Testis (tissue), 2 donors: ENCODE measurements at regions not wholly inside any gene's neighbourhood (a gene's known extent, or its start where the extent isn't known, plus 50 kb on each side); places are given as distances from the start of the nearest gene placed in this dataset.

Source experiments
- DNase-seq: peaks from one replicate; pipeline ENCODE4 v3.0.0-alpha.2; 2019
- H3K27ac ChIP-seq, 2 donors: fragments of 200-600 bp; sonication (generic); one replicate each; pipeline ENCODE4 v1.5.1; 2019
- H3K27me3 ChIP-seq: fragments of 200-600 bp; sonication (generic); one replicate; pipeline ENCODE4 v1.5.1; 2019
- H3K36me3 ChIP-seq: fragments of 200-600 bp; sonication (generic); one replicate; pipeline ENCODE4 v1.5.1; 2017; ENCODE audit warnings: low read depth; ENCODE audit errors: missing control alignments
- H3K4me1 ChIP-seq: fragments of 200-600 bp; sonication (generic); one replicate; pipeline ENCODE4 v1.5.1; 2019
- H3K4me3 ChIP-seq, 2 donors: fragments of 200-600 bp; sonication (generic); one replicate each; pipeline ENCODE4 v1.5.1; 2017 to 2019
- H3K9me3 ChIP-seq: fragments of 200-600 bp; sonication (generic); one replicate; pipeline ENCODE4 v1.5.1; 2017
- POLR2A ChIP-seq: fragments of 450-650 bp; IDR thresholded peaks from one replicate; pipeline ENCODE4 v1.6.1; 2017; ENCODE audit warnings: antibody characterized with exemption, mild to moderate bottlenecking, moderate library complexity
- WGBS, 2 donors: methylation state at CpG; one replicate each; pipeline ENCODE4 v1.1.5; 2018; 5-methylcytosine and 5-hydroxymethylcytosine counted together
- intact Hi-C: fragments of 100-400 bp; cut with DNase I; formaldehyde crosslinking; loops from one replicate; pipeline ENCODE4 v1.15.1; 2023; ENCODE audit warnings: low total_unique reads
- TF ChIP-seq, protein P1 (sequence below), 3 experiments: fragments of 450-650 bp in 2 of 3; fragments of 200-600 bp in 1 of 3; sonication (generic) in 1 of 3; IDR thresholded peaks; one replicate each; pipeline ENCODE4 v1.5.1; 2016 to 2019; ENCODE audit warnings: antibody characterized with exemption in 3 of 3, mild to moderate bottlenecking in 2 of 3, moderate library complexity in 1 of 3

DNA sequence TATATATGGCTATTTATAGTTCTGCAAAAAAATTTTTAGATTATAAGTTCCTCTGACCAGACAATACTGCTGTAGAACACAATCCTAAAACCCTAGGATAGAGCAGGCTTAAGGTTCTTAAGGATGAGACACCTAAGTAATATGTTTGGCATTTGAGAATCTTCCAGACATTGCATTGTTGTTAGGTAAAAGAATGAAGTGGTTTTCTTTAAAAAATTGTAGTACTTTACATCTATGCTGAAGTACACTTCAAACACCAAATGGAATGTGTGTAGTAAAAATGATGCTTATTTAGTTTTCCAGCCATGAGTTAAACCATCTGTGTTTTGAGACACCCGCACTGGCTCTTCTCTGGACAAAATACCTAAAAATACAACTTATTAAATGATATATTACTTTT is 857.7 kb downstream of the OTOL1 start:
- WGBS, 2 donors, result 78 to 88% methylated on average over 1 of the region's 1 CpG
- intact Hi-C loops, result no loop called here
- DNase-seq, result no peak
- Histone ChIP-seq H3K36me3 (no peaks in the 10 kb centered on the region), H3K9me3 (no peaks in the 10 kb centered on the region), H3K4me3 (no peak overlapping the region), H3K27ac (no peak overlapping the region), H3K4me1 (no peaks in the 10 kb centered on the region), H3K27me3 (no peaks in the 10 kb centered on the region)
- TF ChIP-seq POLR2A, result no peak
- TF ChIP-seq, protein P1, sequence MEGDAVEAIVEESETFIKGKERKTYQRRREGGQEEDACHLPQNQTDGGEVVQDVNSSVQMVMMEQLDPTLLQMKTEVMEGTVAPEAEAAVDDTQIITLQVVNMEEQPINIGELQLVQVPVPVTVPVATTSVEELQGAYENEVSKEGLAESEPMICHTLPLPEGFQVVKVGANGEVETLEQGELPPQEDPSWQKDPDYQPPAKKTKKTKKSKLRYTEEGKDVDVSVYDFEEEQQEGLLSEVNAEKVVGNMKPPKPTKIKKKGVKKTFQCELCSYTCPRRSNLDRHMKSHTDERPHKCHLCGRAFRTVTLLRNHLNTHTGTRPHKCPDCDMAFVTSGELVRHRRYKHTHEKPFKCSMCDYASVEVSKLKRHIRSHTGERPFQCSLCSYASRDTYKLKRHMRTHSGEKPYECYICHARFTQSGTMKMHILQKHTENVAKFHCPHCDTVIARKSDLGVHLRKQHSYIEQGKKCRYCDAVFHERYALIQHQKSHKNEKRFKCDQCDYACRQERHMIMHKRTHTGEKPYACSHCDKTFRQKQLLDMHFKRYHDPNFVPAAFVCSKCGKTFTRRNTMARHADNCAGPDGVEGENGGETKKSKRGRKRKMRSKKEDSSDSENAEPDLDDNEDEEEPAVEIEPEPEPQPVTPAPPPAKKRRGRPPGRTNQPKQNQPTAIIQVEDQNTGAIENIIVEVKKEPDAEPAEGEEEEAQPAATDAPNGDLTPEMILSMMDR (IDR thresholded peaks at IDR 0.05), result no peak

DNA sequence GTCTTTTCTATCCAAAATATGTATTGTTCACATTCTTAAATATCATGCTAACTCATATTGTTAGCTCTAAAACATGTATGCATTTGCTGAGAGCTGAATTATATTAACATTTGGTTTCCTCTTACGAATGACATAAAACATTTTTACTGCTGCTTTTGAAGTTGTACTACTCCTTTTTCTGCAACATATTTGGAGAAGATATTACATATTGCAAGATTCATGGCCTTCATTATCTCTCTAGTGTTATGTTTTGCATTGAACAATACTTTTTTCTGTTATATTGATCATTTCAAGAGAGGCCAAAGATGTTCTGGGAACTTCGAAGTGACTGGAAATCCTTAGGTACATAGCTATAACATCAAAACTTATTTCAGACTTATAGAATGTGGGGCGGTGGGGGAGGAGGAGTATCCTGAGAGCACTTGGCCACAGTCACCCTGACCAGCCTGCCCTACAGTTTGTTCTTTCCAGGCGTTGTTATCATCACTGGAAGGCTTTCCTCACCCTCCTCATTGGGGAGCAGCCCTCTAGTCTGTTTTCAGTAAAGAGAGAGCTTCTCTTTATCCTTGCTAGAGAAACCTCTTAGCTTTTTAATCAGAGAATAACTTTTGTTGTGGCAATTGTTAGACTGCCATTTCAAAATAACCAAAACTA is 868.6 kb downstream of the OTOL1 start:
- DNase-seq, result no peak
- no peak overlapping the region for H3K4me3 ChIP-seq
- H3K27me3 ChIP-seq, result no peaks in the 10 kb centered on the region
- no peaks in the 10 kb centered on the region for H3K36me3 ChIP-seq
- intact Hi-C loops, result no loop called here
- WGBS, 2 donors, result 39 to 53% methylated on average over 4 of the region's 4 CpGs
- no peaks in the 10 kb centered on the region for H3K9me3 ChIP-seq
- no peaks in the 10 kb centered on the region for H3K4me1 ChIP-seq
- TF ChIP-seq POLR2A, result no peak
- TF ChIP-seq, protein P1 (IDR thresholded peaks at IDR 0.05), result no peak
- no peak overlapping the region for H3K27ac ChIP-seq

DNA sequence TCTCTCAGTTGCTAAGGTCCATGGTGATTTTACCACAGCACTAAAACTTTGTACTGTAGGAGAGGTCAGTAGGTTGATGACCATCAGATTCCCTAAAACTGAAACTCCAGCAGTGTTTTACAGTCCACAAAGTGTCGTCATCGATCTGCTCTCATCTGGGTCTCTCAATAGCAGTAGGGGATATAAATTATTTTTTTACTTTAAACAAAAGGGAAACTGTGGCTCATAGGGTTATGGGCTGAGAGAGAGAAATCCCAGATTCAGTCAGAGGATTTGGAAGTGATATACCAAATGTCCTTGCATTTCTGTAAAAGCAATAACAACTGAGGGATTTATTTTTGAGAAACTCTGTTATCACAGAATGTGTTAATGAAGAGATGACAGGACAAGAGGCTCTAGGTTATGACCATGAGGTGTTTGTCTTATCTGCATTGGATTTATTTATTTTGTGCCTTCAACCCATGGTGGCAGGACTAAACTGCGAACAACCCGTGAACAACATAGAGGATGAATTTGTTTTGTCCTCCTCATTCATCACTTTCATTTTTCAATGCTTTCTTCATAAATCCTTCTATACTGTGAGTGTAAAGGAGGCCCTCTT is 869.7 kb downstream of the OTOL1 start:
- Histone ChIP-seq H3K9me3 (no peaks in the 10 kb centered on the region), H3K4me1 (no peaks in the 10 kb centered on the region), H3K27me3 (no peaks in the 10 kb centered on the region), H3K36me3 (no peaks in the 10 kb centered on the region), H3K4me3 (no peak overlapping the region), H3K27ac (no peak overlapping the region)
- TF ChIP-seq, protein P1 (IDR thresholded peaks at IDR 0.05), result no peak
- no peak for TF ChIP-seq POLR2A
- DNase-seq, result no peak
- intact Hi-C loops, result no loop called here
- 80 to 87% methylated on average over 4 of the region's 4 CpGs for WGBS, 2 donors

DNA sequence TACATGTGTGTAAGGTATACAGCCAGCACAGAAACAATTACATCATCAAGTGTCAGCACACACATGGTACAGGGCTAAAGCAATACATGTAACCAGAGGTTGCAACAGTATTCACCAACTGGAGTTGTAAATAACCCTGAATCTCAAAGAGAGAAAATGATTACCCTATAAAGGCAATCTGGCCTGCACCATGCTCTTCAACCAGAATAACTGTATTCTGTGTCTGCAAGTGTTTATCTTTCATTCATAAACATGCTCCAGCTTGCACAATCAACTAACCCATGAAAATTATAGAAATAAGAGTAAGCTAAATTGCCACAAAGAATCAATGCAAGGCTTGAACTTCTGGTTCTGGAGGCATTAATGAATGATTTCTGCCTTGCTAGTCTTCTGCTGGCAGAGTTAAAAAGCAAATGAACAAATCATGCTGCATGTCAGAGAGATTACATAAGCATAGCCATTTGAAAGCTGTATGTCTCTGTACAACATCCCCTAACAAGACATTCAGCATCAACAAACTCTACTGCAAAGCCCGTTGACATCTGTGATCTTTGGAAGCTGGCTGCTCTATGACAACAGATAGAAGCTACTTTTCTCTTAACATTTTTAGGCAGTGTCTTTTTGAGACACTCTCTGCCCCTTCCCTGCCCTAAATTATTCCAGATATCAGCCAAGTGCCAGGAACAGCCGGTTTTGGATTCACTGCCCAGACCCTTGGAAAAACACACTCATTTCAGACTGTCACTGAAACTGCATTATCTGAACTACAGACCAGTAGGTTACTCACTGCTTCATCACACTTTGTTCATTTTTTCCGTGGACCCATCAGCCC is 871.0 kb downstream of the OTOL1 start:
- no peak for TF ChIP-seq POLR2A
- TF ChIP-seq, protein P1 (IDR thresholded peaks at IDR 0.05), result no peak
- no peak for DNase-seq
- Histone ChIP-seq H3K27me3 (no peaks in the 10 kb centered on the region), H3K9me3 (no peaks in the 10 kb centered on the region), H3K36me3 (no peaks in the 10 kb centered on the region), H3K27ac (no peak overlapping the region), H3K4me1 (no peaks in the 10 kb centered on the region), H3K4me3 (no peak overlapping the region)
- WGBS, 2 donors, result 33 to 50% methylated on average over 3 of the region's 3 CpGs
- intact Hi-C loops, result no loop called here
